Neuronal stem cell (in vitro differentiated cells): ENCODE measurements at regions not wholly inside any gene's neighbourhood (a gene's known extent, or its start where the extent isn't known, plus 50 kb on each side); places are given as distances from the start of the nearest gene placed in this dataset.

Source experiments
- DNase-seq: peaks from one replicate; pipeline ENCODE4 v3.0.0-alpha.2; 2013; ENCODE audit warnings: low spot score
- H2AFZ ChIP-seq: one replicate; pipeline ENCODE4 v1.6.1; 2013; ENCODE audit warnings: mild to moderate bottlenecking, low read length, inconsistent platforms
- H2AK5ac ChIP-seq: 2 replicates; pipeline ENCODE4 v1.6.1; 2013; ENCODE audit warnings: low read depth, mild to moderate bottlenecking, inconsistent platforms, low read length, moderate library complexity, mixed read lengths
- H2BK120ac ChIP-seq: 2 replicates; pipeline ENCODE4 v1.6.1; 2013; ENCODE audit warnings: low read depth, mild to moderate bottlenecking, inconsistent platforms, low read length, moderate library complexity, mixed read lengths
- H2BK12ac ChIP-seq: one replicate; pipeline ENCODE4 v1.6.1; 2013; ENCODE audit warnings: low read length, inconsistent platforms
- H2BK15ac ChIP-seq: 2 replicates; pipeline ENCODE4 v1.6.1; 2013; ENCODE audit warnings: mild to moderate bottlenecking, low read length, inconsistent platforms, mixed read lengths
- H2BK5ac ChIP-seq: one replicate; pipeline ENCODE4 v1.6.1; 2013; ENCODE audit warnings: inconsistent platforms, mild to moderate bottlenecking, low read length, moderate library complexity
- H3K14ac ChIP-seq: one replicate; pipeline ENCODE4 v1.6.1; 2013; ENCODE audit warnings: low read length, inconsistent platforms
- H3K18ac ChIP-seq: 2 replicates; pipeline ENCODE4 v1.6.1; 2013; ENCODE audit warnings: low read length, inconsistent platforms
- H3K23ac ChIP-seq: 2 replicates; pipeline ENCODE4 v1.6.1; 2013; ENCODE audit warnings: low read depth, mild to moderate bottlenecking, mixed read lengths, low read length, inconsistent platforms; ENCODE audit not compliant: poor library complexity
- H3K27ac ChIP-seq: replicated peaks from 3 replicates; pipeline ENCODE4 v1.5.1; 2013; ENCODE audit warnings: low read length, inconsistent platforms
- H3K27me3 ChIP-seq, 3 experiments: 2 replicates each; pipeline ENCODE4 v1.6.1; 2013; ENCODE audit warnings: low read length in 3 of 3, mild to moderate bottlenecking in 2 of 3, inconsistent platforms in 1 of 3, low read depth in 1 of 3, mixed read lengths in 1 of 3, moderate library complexity in 1 of 3; ENCODE audit not compliant: control insufficient read depth in 3 of 3, insufficient read depth in 3 of 3
- H3K36me3 ChIP-seq, 2 donors: replicated peaks in 1 of 2; 2 replicates each; pipeline ENCODE4 v1.6.1; 2013; ENCODE audit warnings: low read length in 2 of 2; ENCODE audit not compliant: control insufficient read depth in 2 of 2, insufficient read depth in 2 of 2
- H3K4ac ChIP-seq: 2 replicates; pipeline ENCODE4 v1.6.1; 2013; ENCODE audit warnings: inconsistent platforms, mild to moderate bottlenecking, low read length, moderate library complexity
- H3K4me1 ChIP-seq, 2 donors: 1 replicate in 1 of 2; 2 replicates in 1 of 2; pipeline ENCODE4 v1.6.1; 2013; ENCODE audit warnings: low read length in 2 of 2, low read depth in 1 of 2; ENCODE audit not compliant: control insufficient read depth in 2 of 2, insufficient read depth in 1 of 2
- H3K4me2 ChIP-seq: one replicate; pipeline ENCODE4 v1.6.1; 2013; ENCODE audit warnings: mild to moderate bottlenecking, low read length, inconsistent platforms; ENCODE audit not compliant: insufficient read depth, poor library complexity, severe bottlenecking
- H3K4me3 ChIP-seq, 2 donors: 2 replicates each; pipeline ENCODE4 v1.5.1; 2013; ENCODE audit warnings: low read length in 2 of 2, mild to moderate bottlenecking in 2 of 2, inconsistent platforms in 1 of 2, moderate library complexity in 1 of 2
- H3K79me1 ChIP-seq: one replicate; pipeline ENCODE4 v1.6.1; 2013; ENCODE audit warnings: low read depth, mild to moderate bottlenecking, inconsistent platforms, low read length, moderate library complexity
- H3K9ac ChIP-seq: one replicate; pipeline ENCODE4 v1.6.1; 2013; ENCODE audit warnings: mild to moderate bottlenecking, low read depth, low read length, inconsistent platforms; ENCODE audit not compliant: poor library complexity
- H3K9me3 ChIP-seq, 2 donors: replicated peaks in 1 of 2; 2 replicates each; pipeline versions ENCODE3 to v1.6.1; 2013; ENCODE audit warnings: low read length in 2 of 2, mild to moderate bottlenecking in 2 of 2, inconsistent platforms in 1 of 2, low read depth in 1 of 2, mixed read lengths in 1 of 2, moderate library complexity in 1 of 2; ENCODE audit not compliant: control insufficient read depth in 2 of 2, insufficient read depth in 1 of 2
- H4K8ac ChIP-seq: one replicate; pipeline ENCODE4 v1.6.1; 2013; ENCODE audit warnings: low read depth, mild to moderate bottlenecking, inconsistent platforms, low read length, moderate library complexity
- H4K91ac ChIP-seq: one replicate; pipeline ENCODE4 v1.6.1; 2013; ENCODE audit warnings: low read length, low read depth, mild to moderate bottlenecking, inconsistent platforms; ENCODE audit not compliant: poor library complexity
- WGBS, 2 donors: extraction: QIAGEN DNeasy Blood & Tissue Kit; methylation state at CpG; one replicate each; pipeline ENCODE4 v1.1.7; 2013; ENCODE audit warnings: missing lambda C conversion rate in 2 of 2, mixed read lengths in 1 of 2; ENCODE audit not compliant: insufficient read length in 2 of 2, insufficient replicate concordance in 1 of 2; ENCODE audit errors: extremely low coverage in 2 of 2; 5-methylcytosine and 5-hydroxymethylcytosine counted together

GRCh38 chr10:132122939-132123445 is 57.2 kb downstream of the JAKMIP3 start:
- peaks cover 0 to 5% of the 10 kb centered on the region in 2 donors for H3K4me1 ChIP-seq
- no peak overlapping the region for H3K27ac ChIP-seq
- no peaks in the 10 kb centered on the region for H3K9me3 ChIP-seq
- H2BK15ac ChIP-seq: peak overlapping the region; percentile 15
- no peak overlapping the region for H2AFZ ChIP-seq
- no peak overlapping the region for H2BK5ac ChIP-seq
- H3K4me2 ChIP-seq: no peak overlapping the region
- H2AK5ac ChIP-seq: no peak overlapping the region
- no peak overlapping the region for H2BK12ac ChIP-seq
- DNase-seq: no peak
- no peak overlapping the region for H3K4ac ChIP-seq
- no peak overlapping the region for H3K4me3 ChIP-seq
- H4K91ac ChIP-seq: no peak overlapping the region
- H3K9ac ChIP-seq: no peak overlapping the region
- H4K8ac ChIP-seq: no peak overlapping the region
- H3K27me3 ChIP-seq: peaks cover 0 to 14% (median 0%) of the 10 kb centered on the region in 3 experiments
- no peak overlapping the region for H3K23ac ChIP-seq
- H3K79me1 ChIP-seq: no peaks in the 10 kb centered on the region
- H3K14ac ChIP-seq: no peak overlapping the region
- no peaks in the 10 kb centered on the region for H3K36me3 ChIP-seq
- no peak overlapping the region for H3K18ac ChIP-seq
- no peak overlapping the region for H2BK120ac ChIP-seq
- WGBS, 2 donors: no CpG with 5 or more reads among the region's 19 CpGs

- no peak overlapping the region for H2BK12ac ChIP-seq
- peaks cover 0 to 14% (median 0%) of the 10 kb centered on the region in 3 experiments for H3K27me3 ChIP-seq
- H3K36me3 ChIP-seq: no peaks in the 10 kb centered on the region
- H4K8ac ChIP-seq: no peak overlapping the region
- H3K4me3 ChIP-seq: no peak overlapping the region
- H4K91ac ChIP-seq: no peak overlapping the region
- no peak overlapping the region for H3K4ac ChIP-seq
- H3K79me1 ChIP-seq: no peaks in the 10 kb centered on the region
- DNase-seq: no peak
- no peak overlapping the region for H3K23ac ChIP-seq
- no peak overlapping the region for H2AK5ac ChIP-seq
- no peak overlapping the region for H2AFZ ChIP-seq
- H2BK5ac ChIP-seq: no peak overlapping the region
- no peak overlapping the region for H3K4me2 ChIP-seq
- H3K18ac ChIP-seq: no peak overlapping the region
- H3K9ac ChIP-seq: no peak overlapping the region
- no peak overlapping the region for H3K27ac ChIP-seq
- no peak overlapping the region for H3K14ac ChIP-seq
- no CpG with 5 or more reads among the region's 8 CpGs for WGBS, 2 donors
- H3K4me1 ChIP-seq: peaks cover 0 to 5% of the 10 kb centered on the region in 2 donors
- H2BK120ac ChIP-seq: no peak overlapping the region
- H2BK15ac ChIP-seq: no peak overlapping the region
- no peaks in the 10 kb centered on the region for H3K9me3 ChIP-seq
Observed at GRCh38 chr10:132123606-132124005, 57.9 kb downstream of the JAKMIP3 start.

GRCh38 chr10:132124201-132124920 is 58.6 kb downstream of the JAKMIP3 start:
- Histone ChIP-seq H2BK5ac (no peak overlapping the region), H3K18ac (no peak overlapping the region), H2BK12ac (no peak overlapping the region), H2AK5ac (no peak overlapping the region), H2AFZ (no peak overlapping the region), H3K4me3 (peak overlapping the region in 1 of 2 donors; percentile 41), H3K79me1 (no peaks in the 10 kb centered on the region), H3K9me3 (no peaks in the 10 kb centered on the region), H3K23ac (peak overlapping the region; percentile 62), H3K9ac (peak overlapping the region; percentile 72), H3K14ac (peak overlapping the region; percentile 86), H3K27ac (no peak overlapping the region), H2BK120ac (no peak overlapping the region), H4K91ac (peak overlapping the region; percentile 66), H3K4me1 (peaks cover 0 to 5% of the 10 kb centered on the region in 2 donors), H3K4ac (no peak overlapping the region), H4K8ac (peak overlapping the region; percentile 78), H2BK15ac (no peak overlapping the region), H3K4me2 (no peak overlapping the region), H3K36me3 (no peaks in the 10 kb centered on the region), H3K27me3 (peaks cover 0 to 11% (median 0%) of the 10 kb centered on the region in 3 experiments)
- WGBS, 2 donors: no CpG with 5 or more reads among the region's 50 CpGs
- DNase-seq: no peak

- Histone ChIP-seq H3K4me3 (no peak overlapping the region), H2BK12ac (no peak overlapping the region), H3K79me1 (no peaks in the 10 kb centered on the region), H3K9me3 (peaks cover 3% of the 10 kb centered on the region in 2 donors), H3K4me1 (peaks cover 3 to 6% of the 10 kb centered on the region in 2 donors), H2BK5ac (no peak overlapping the region), H3K4ac (no peak overlapping the region), H3K27me3 (peaks cover 0 to 9% (median 0%) of the 10 kb centered on the region in 3 experiments), H4K8ac (no peak overlapping the region), H3K9ac (no peak overlapping the region), H3K36me3 (no peaks in the 10 kb centered on the region), H2BK15ac (no peak overlapping the region), H2AK5ac (no peak overlapping the region), H4K91ac (no peak overlapping the region), H3K18ac (no peak overlapping the region), H3K14ac (no peak overlapping the region), H2AFZ (peak overlapping the region; percentile 30), H3K4me2 (no peak overlapping the region), H3K23ac (no peak overlapping the region), H3K27ac (no peak overlapping the region), H2BK120ac (no peak overlapping the region)
- no peak for DNase-seq
- WGBS, 2 donors: no CpG with 5 or more reads among the region's 11 CpGs
Observed at GRCh38 chr10:132129431-132129830, 57.3 kb upstream of the DPYSL4 start.
